Right lobe of liver (tissue), 6 donors: ENCODE measurements at regions not wholly inside any gene's neighbourhood (a gene's known extent, or its start where the extent isn't known, plus 50 kb on each side); places are given as distances from the start of the nearest gene placed in this dataset.
A peak's percentile ranks its signal among the peaks of the same experiment; 100 is the strongest.

ENCODE experiments used
- ATAC-seq, 4 donors: fragments of 200-7000 bp; cut with Tn5 transposase; one replicate each; pipeline ENCODE4 v1.9.1; 2020; ENCODE audit warnings: mild to moderate bottlenecking in 4 of 4, moderate library complexity in 4 of 4
- DNase-seq, 3 donors: peaks; one replicate each; pipeline ENCODE4 v3.0.0-alpha.2; 2020
- H3K27ac ChIP-seq, 3 donors: fragments of 200-600 bp; one replicate each; pipeline ENCODE4 v1.8.0; 2022
- H3K27me3 ChIP-seq, 2 donors: fragments of 200-600 bp; one replicate each; pipeline ENCODE4 v1.8.0; 2022
- H3K36me3 ChIP-seq, 4 donors: fragments of 200-600 bp; sonication (generic) in 1 of 4; one replicate each; pipeline versions ENCODE4 v1.5.1 to v1.8.0; 2017 to 2022; ENCODE audit warnings: control low read depth in 1 of 4
- H3K4me1 ChIP-seq, 4 donors: fragments of 200-600 bp; sonication (generic) in 1 of 4; one replicate each; pipeline versions ENCODE4 v1.5.1 to v1.8.0; 2017 to 2022; ENCODE audit warnings: control low read depth in 1 of 4
- H3K4me3 ChIP-seq, 3 donors: fragments of 200-600 bp; one replicate each; pipeline ENCODE4 v1.8.0; 2022
- H3K9me3 ChIP-seq, 4 donors: fragments of 200-600 bp; sonication (generic) in 1 of 4; one replicate each; pipeline versions ENCODE4 v1.5.1 to v1.8.0; 2017 to 2022; ENCODE audit warnings: control low read depth in 1 of 4
- POLR2A ChIP-seq: fragments of 450-650 bp; IDR thresholded peaks from one replicate; pipeline ENCODE4 v1.6.1; 2017; ENCODE audit warnings: antibody characterized with exemption, mild to moderate bottlenecking
- WGBS: methylation state at CpG from one replicate; pipeline ENCODE4 v1.1.6; 2018; ENCODE audit warnings: low coverage, low lambda C conversion rate; ENCODE audit not compliant: insufficient coverage; ENCODE audit errors: missing lambda C conversion rate; 5-methylcytosine and 5-hydroxymethylcytosine counted together
- intact Hi-C, 2 donors: fragments of 100-400 bp; cut with DNase I; formaldehyde crosslinking; loops; one replicate each; pipeline versions ENCODE4 v1.11.2 to v1.14.1; 2022
- TF ChIP-seq, protein P1 (sequence below), 4 donors: fragments of 200-600 bp in 3 of 4; fragments of 450-650 bp in 1 of 4; IDR thresholded peaks; one replicate each; pipeline versions ENCODE4 v1.5.1 to v1.8.0; 2016 to 2022; ENCODE audit warnings: antibody characterized with exemption in 4 of 4, mild to moderate bottlenecking in 2 of 4
- donor health status: DM: no; HTN: yes; CAD: no.
- donor health status: DM: no; HTN: no; CAD: no.
- donor health status: DM: no; HTN: no; CAD: no.
- donor health status: DM: no; HTN: yes; CAD: no.
- donor health status: DM: no; HTN: yes; CAD: no.

DNA sequence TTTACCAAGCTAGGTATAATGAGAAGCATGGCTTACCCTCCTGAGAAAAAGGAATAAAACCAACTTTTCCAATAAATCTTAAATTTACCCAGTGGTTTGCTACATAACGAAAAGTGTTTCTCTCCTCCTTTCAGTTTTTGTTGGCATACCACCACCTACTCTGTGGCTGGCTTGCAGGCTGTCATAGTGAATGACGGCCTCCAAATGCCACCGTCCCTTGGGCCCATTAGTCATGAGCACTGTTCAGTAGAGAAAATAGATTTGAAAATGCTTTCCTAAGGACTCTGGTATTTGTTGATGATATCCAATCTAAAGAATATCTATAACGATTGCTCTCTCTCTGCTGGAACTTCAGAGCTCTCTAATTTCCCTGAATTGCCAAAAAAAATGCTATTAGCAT is 488.3 kb downstream of the MAGEE1 start:
- Histone ChIP-seq H3K4me1 (no peaks in the 10 kb centered on the region), H3K36me3 (no peaks in the 10 kb centered on the region), H3K9me3 (no peaks in the 10 kb centered on the region), H3K27me3 (peaks cover 0 to 4% of the 10 kb centered on the region in 2 donors), H3K27ac (no peak overlapping the region), H3K4me3 (no peak overlapping the region)
- intact Hi-C loops, result no loop called here
- 57% methylated on average over 4 of the region's 4 CpGs for WGBS
- DNase-seq (no peak), ATAC-seq (no peak)
- TF ChIP-seq POLR2A, result no peak
- TF ChIP-seq, protein P1, sequence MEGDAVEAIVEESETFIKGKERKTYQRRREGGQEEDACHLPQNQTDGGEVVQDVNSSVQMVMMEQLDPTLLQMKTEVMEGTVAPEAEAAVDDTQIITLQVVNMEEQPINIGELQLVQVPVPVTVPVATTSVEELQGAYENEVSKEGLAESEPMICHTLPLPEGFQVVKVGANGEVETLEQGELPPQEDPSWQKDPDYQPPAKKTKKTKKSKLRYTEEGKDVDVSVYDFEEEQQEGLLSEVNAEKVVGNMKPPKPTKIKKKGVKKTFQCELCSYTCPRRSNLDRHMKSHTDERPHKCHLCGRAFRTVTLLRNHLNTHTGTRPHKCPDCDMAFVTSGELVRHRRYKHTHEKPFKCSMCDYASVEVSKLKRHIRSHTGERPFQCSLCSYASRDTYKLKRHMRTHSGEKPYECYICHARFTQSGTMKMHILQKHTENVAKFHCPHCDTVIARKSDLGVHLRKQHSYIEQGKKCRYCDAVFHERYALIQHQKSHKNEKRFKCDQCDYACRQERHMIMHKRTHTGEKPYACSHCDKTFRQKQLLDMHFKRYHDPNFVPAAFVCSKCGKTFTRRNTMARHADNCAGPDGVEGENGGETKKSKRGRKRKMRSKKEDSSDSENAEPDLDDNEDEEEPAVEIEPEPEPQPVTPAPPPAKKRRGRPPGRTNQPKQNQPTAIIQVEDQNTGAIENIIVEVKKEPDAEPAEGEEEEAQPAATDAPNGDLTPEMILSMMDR (IDR thresholded peaks at IDR 0.05), result no peak

DNA sequence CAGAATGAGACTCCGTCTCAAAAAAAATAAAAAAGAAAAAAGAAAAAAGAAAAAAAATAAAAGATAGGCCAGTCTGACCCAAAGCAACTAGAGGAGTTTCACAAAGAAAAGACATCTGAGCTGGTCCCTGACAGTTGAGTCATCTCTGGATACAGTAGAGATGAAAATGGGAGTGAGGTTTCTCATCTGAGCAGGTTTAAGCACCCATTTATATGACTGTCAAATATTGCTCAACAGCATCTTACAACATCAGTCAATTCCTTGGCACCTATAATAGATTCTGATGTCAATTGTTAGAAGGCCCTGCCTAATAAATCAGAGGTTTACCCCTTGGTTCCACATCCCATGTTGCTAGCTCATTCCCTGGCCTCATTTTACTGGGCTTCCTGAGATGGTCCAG is 490.5 kb downstream of the MAGEE1 start:
- no peaks in the 10 kb centered on the region for H3K9me3 ChIP-seq
- H3K27me3 ChIP-seq, result peaks cover 0 to 4% of the 10 kb centered on the region in 2 donors
- no peak overlapping the region for H3K4me3 ChIP-seq
- H3K27ac ChIP-seq, result no peak overlapping the region
- ATAC-seq, result peak in 1 of 4 donors; percentile 61
- DNase-seq, result no peak
- WGBS, result no CpG with 5 or more reads among the region's 1 CpG
- H3K4me1 ChIP-seq, result no peaks in the 10 kb centered on the region
- intact Hi-C loops, result no loop called here
- no peak for TF ChIP-seq POLR2A
- TF ChIP-seq, protein P1 (IDR thresholded peaks at IDR 0.05), result no peak
- H3K36me3 ChIP-seq, result no peaks in the 10 kb centered on the region

DNA sequence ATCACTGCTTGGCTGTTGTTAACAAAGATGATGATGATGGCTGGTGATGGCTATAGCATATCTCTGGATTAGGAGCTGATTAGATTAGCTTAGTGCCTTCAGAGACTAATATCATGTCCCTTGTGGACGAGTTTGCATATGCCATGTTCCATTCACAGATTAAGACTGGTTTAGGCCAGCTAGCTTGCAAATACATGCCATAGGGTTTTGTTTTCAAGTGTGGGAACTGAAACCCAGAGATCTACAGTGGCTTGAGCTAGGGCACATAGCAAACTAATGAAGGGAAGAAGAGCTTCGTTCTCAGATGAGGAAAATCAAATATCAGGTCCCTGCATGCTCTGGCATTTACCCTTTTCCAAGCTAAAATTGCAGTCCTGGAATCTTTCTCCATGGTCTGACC is 492.3 kb downstream of the MAGEE1 start:
- no peaks in the 10 kb centered on the region for H3K9me3 ChIP-seq
- H3K4me3 ChIP-seq, result no peak overlapping the region
- ATAC-seq (no peak), DNase-seq (no peak)
- intact Hi-C loops, result no loop called here
- H3K27me3 ChIP-seq, result peaks cover 0 to 4% of the 10 kb centered on the region in 2 donors
- H3K4me1 ChIP-seq, result no peaks in the 10 kb centered on the region
- TF ChIP-seq, protein P1 (IDR thresholded peaks at IDR 0.05), result no peak
- TF ChIP-seq POLR2A, result no peak
- no peaks in the 10 kb centered on the region for H3K36me3 ChIP-seq
- WGBS, result 34% methylated on average over 2 of the region's 2 CpGs
- no peak overlapping the region for H3K27ac ChIP-seq

DNA sequence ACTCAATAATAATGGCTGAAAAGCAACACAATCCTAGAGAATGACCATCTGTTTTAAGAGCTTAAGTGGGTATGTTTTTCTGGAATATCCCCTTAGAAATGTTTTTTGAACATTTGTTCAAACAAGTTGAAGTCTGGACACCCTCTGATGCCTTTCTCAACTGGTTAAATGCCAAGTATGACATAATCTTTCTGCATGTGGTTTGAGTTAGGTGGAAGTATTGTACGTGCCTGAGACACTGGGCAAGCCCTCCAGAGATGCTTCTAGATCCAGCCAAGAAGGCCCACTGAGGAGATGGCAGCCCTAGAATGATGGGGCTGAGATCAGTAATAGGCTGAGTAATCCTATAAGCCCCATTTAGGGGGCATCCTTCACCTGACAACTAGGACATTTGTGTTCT is 493.1 kb downstream of the MAGEE1 start:
- H3K9me3 ChIP-seq, result no peaks in the 10 kb centered on the region
- ATAC-seq, result no peak
- no peaks in the 10 kb centered on the region for H3K36me3 ChIP-seq
- no peak overlapping the region for H3K27ac ChIP-seq
- no peak for TF ChIP-seq POLR2A
- TF ChIP-seq, protein P1 (IDR thresholded peaks at IDR 0.05), result no peak
- peaks cover 0 to 4% of the 10 kb centered on the region in 2 donors for H3K27me3 ChIP-seq
- WGBS, result 25% methylated on average over 1 of the region's 1 CpG
- intact Hi-C loops, result no loop called here
- no peak overlapping the region for H3K4me3 ChIP-seq
- DNase-seq, result no peak
- H3K4me1 ChIP-seq, result no peaks in the 10 kb centered on the region

DNA sequence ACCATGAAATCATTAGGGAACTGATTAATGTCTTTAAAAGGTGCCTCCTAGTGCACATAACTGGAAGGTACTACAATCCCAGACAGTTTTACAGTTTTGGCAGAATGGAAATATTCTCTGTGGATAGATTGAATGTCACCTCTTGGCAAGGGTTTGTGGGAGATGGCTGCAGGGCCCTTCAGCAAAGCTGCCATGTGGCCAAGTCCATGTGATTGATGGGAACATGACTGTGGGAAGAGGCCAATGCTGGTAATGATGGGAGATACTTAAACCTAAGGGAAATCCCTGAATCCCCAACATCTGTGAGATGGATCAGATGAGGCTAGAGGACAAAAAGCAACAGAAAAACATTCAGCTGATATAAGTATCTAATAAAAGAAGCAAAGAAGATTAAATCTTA is 493.7 kb downstream of the MAGEE1 start:
- no peak overlapping the region for H3K27ac ChIP-seq
- DNase-seq, result no peak
- intact Hi-C loops, result no loop called here

More for the DNA sequence above, 493.7 kb downstream of the MAGEE1 start:
- Histone ChIP-seq H3K9me3 (no peaks in the 10 kb centered on the region), H3K27me3 (peaks cover 0 to 4% of the 10 kb centered on the region in 2 donors), H3K36me3 (no peaks in the 10 kb centered on the region), H3K4me3 (no peak overlapping the region), H3K4me1 (no peaks in the 10 kb centered on the region)
- ATAC-seq, result no peak
- no peak for TF ChIP-seq POLR2A
- TF ChIP-seq, protein P1 (IDR thresholded peaks at IDR 0.05), result no peak
